Epithelial cell of proximal tubule (primary cell): ENCODE measurements at regions not wholly inside any gene's neighbourhood (a gene's known extent, or its start where the extent isn't known, plus 50 kb on each side); places are given as distances from the start of the nearest gene placed in this dataset.

Experiments
- DNase-seq: peaks from one replicate; pipeline ENCODE4 v3.0.0-alpha.2; 2011; ENCODE audit warnings: low read depth
- H3K4me3 ChIP-seq: 2 replicates; pipeline ENCODE4 v1.5.1; 2011; ENCODE audit warnings: low read depth, mild to moderate bottlenecking, low read length
- TF ChIP-seq, protein P1 (sequence below): conservative IDR thresholded peaks from 2 replicates; pipeline ENCODE4 v1.5.1; 2012; ENCODE audit warnings: low read depth, mild to moderate bottlenecking, low read length

DNA sequence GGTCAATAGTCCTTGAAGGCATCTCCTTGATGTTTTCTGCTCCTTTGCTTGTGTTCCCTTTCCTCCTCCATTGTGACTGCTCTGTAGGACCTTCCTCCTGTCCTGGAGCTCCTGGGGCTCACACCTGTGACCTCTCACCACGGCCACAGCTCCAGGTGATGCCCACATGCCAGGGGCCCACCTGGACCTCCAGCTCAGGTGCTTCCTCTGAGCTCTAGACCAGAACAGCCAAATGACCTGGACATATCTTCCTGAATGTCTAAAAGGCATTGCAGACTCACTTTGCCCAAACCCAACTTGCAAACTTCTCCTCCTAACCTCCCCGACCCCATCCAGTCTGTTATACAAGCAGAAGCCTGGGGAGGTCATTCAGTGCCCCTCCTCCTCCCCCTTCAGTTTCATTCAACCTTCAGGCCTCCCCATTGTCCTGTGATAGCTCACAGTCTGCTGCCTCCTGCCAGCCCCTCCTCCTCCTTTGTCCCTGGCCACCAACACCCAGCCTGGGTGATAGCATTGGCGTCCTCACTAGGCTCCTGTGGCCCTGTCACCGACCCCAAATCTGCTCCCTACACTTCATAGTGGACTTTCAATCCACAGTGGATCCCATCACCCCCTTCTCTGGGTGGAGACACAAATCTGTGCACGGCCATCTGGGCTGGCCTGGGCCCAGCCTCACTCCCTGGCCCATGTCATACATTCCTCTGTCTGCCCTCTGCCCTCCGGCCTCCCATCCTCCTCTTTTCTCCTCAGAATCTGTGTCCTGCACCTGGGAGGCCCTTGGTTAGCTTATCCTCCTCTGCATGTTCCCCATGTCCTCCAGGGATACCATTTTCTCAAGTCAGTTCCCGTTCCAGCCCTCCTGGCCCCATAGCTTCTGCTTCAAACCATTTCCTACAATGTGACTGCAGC lies 310.4 kb upstream of the HDAC4 start:
- no peak overlapping the region for H3K4me3 ChIP-seq
- TF ChIP-seq, protein P1, sequence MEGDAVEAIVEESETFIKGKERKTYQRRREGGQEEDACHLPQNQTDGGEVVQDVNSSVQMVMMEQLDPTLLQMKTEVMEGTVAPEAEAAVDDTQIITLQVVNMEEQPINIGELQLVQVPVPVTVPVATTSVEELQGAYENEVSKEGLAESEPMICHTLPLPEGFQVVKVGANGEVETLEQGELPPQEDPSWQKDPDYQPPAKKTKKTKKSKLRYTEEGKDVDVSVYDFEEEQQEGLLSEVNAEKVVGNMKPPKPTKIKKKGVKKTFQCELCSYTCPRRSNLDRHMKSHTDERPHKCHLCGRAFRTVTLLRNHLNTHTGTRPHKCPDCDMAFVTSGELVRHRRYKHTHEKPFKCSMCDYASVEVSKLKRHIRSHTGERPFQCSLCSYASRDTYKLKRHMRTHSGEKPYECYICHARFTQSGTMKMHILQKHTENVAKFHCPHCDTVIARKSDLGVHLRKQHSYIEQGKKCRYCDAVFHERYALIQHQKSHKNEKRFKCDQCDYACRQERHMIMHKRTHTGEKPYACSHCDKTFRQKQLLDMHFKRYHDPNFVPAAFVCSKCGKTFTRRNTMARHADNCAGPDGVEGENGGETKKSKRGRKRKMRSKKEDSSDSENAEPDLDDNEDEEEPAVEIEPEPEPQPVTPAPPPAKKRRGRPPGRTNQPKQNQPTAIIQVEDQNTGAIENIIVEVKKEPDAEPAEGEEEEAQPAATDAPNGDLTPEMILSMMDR = no peak

DNA sequence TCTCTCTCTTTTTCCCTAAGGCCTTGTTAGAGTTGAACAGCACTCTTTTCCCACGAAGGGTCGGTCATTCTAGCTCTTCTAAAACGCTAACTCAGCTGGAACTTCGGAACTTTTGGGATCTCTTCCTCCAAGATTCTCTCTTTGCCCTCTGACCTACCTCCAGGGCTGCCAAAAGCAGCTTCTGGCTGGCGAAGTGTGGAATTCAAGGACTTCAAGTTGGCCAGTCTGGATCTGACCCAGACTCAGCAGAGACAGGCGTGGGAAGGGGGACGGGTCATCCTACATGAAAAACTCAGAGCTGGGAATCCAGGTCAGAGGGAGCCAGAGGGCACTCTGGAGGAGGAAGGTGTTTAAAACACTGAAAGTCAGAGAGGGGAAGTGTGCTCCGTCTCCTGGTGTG lies 305.5 kb upstream of the HDAC4 start:
- no peak overlapping the region for H3K4me3 ChIP-seq
- TF ChIP-seq, protein P1 = no peak
- no peak for DNase-seq

More for the DNA sequence above, 310.4 kb upstream of the HDAC4 start:
- DNase-seq = no peak

DNA sequence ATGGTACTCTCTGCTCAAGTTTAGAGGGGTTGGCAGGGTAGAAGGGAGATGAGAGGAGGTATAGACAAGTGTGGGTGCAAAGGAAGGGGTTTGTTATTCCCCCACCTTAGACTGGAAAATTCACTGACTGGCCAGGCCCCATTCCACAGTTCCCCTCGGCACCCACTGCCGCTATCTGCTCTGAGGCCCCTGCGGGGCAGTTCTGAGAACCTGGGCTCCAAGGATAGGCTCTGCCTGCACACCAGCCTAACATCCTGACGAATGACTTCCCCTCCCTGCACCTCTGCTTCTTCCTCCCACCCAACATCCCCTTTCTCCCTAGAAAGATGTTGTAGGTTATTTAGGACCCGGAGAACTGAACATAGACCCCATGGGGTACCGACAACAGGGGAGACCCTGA lies 303.9 kb upstream of the HDAC4 start:
- TF ChIP-seq, protein P1 = no peak
- no peak for DNase-seq
- no peak overlapping the region for H3K4me3 ChIP-seq

DNA sequence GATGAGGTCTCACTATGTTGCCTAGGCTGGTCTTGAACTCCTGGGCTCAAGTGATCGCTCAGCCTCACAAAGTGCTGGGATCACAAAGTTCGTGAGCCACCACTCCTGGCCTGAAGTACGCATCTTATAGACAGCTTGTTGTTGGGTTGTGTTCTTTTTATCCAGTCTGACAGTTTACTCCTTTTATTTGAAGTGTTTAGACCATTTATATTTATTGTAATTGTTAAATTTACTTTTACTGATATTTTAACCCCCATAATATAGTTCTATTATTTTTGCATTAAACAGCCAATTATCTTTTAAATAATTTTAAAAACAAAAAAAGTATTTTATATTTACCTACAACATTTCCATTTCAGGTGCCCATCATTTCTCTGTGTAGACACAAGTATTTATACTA lies 303.0 kb upstream of the HDAC4 start:
- H3K4me3 ChIP-seq = no peak overlapping the region
- TF ChIP-seq, protein P1 = no peak
- DNase-seq = no peak

GRCh38 chr2:239700686-239701345 lies 300.0 kb upstream of the HDAC4 start:
- TF ChIP-seq, protein P1 = no peak
- no peak for DNase-seq
- H3K4me3 ChIP-seq = no peak overlapping the region

DNA sequence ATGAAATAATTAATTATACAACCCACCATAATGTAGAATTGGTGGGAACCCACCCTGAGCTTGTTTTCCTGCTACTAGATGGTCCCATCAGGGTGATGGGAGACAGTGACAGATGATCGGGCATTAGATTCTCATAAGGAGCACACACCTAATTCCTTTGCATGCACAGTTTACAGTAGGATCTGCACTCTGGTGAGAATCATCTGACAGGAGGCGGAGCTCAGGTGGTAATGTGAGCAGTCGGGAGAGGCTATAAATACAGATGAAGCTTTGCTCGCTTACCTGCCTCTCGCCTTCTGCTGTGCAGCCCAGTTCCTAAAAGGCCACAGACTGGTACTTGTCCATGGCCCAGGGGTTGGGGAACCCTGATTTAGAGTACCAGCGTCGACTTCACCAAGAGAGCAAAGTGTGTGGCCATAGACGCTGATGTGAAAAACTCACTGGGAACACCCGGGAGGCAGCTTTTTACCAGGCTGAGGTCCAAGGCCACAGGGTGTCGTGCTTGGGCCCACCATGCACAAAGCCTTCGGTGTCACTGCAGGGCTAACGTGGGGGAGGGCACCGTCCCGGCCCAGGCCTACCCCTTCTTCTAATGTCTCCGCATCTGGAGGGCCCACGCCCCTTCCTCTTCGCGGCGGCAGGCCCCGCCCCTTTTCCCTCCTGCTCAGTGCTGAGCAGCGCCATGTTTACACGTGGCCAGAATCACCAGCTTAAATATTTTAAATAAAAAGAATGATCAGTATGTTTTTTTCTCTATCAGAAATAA lies 296.8 kb upstream of the HDAC4 start:
- TF ChIP-seq, protein P1 = no peak
- no peak for DNase-seq

More for the DNA sequence above, 296.8 kb upstream of the HDAC4 start:
- no peak overlapping the region for H3K4me3 ChIP-seq
